Motor neuron (in vitro differentiated cells): ENCODE measurements at regions not wholly inside any gene's neighbourhood (a gene's known extent, or its start where the extent isn't known, plus 50 kb on each side); places are given as distances from the start of the nearest gene placed in this dataset.

Experiments used
- ATAC-seq, 8 experiments: fragments of 200-7000 bp; cut with Tn5 transposase; replicated peaks in 6 of 8; 2 replicates each; pipeline ENCODE4 v1.8.0; 2021; ENCODE audit warnings: mild to moderate bottlenecking in 8 of 8, moderate library complexity in 8 of 8
- H3K27ac ChIP-seq, 2 donors: fragments of 250-450 bp; sonication (Bioruptor Pico); 2 replicates each; pipeline ENCODE4 v1.9.0; 2021; ENCODE audit warnings: antibody characterized with exemption in 2 of 2, mild to moderate bottlenecking in 2 of 2, moderate library complexity in 1 of 2
- H3K4me1 ChIP-seq, 2 donors: fragments of 250-450 bp; sonication (Bioruptor Pico); replicated peaks in 1 of 2; 2 replicates each; pipeline ENCODE4 v1.6.1; 2021; ENCODE audit warnings: antibody characterized with exemption in 2 of 2, mild to moderate bottlenecking in 2 of 2, moderate library complexity in 1 of 2
- H3K4me3 ChIP-seq, 5 donors: fragments of 250-450 bp; sonication (Bioruptor Pico); 2 replicates each; pipeline ENCODE4 v1.9.0; 2021; ENCODE audit warnings: antibody characterized with exemption in 5 of 5, mild to moderate bottlenecking in 5 of 5, moderate library complexity in 4 of 5
- WGBS, 10 experiments: fragments of 450-650 bp; shearing (Covaris generic); methylation state at CpG; one replicate each; pipeline ENCODE4 v1.0.0; 2022; 5-methylcytosine and 5-hydroxymethylcytosine counted together
- in situ Hi-C, 9 experiments: fragments of 400-800 bp; cut with MboI; loops; one replicate each; pipeline ENCODE4 v1.15.0; 2021; ENCODE audit warnings: low sequenced_read_pairs in 9 of 9, low pct_unique_long_range_greater_than_20kb in 2 of 9; ENCODE audit not compliant: unreplicated experiment in 9 of 9

- Histone ChIP-seq H3K27ac (no peak overlapping the region), H3K4me3 (no peak overlapping the region), H3K4me1 (peaks cover 10 to 15% of the 10 kb centered on the region in 2 donors)
- in situ Hi-C loops = no loop called here
- no peak for ATAC-seq
- 25 to 100% (median 80%) methylated on average over 1 to 7 of the region's 8 CpGs for WGBS, 10 experiments
Observed at GRCh38 chr18:75812761-75813160, 385.3 kb upstream of the SMIM21 start.

GRCh38 chr18:75810961-75811551 is 383.6 kb upstream of the SMIM21 start:
- in situ Hi-C loops = no loop called here
- 0 to 83% (median 70%) methylated on average over 1 to 5 of the region's 5 CpGs for WGBS, 10 experiments
- Histone ChIP-seq H3K4me1 (peaks cover 10 to 15% of the 10 kb centered on the region in 2 donors), H3K4me3 (no peak overlapping the region), H3K27ac (no peak overlapping the region)
- no peak for ATAC-seq

GRCh38 chr18:75810516-75810915 is 383.0 kb upstream of the SMIM21 start:
- ATAC-seq = peak in 1 of 8 experiments; percentile 31
- no peak overlapping the region for H3K27ac ChIP-seq
- WGBS, 10 experiments = 0 to 96% (median 75%) methylated on average over 2 to 9 of the region's 9 CpGs
- no peak overlapping the region for H3K4me3 ChIP-seq
- in situ Hi-C loops = no loop called here
- peaks cover 10 to 15% of the 10 kb centered on the region in 2 donors for H3K4me1 ChIP-seq

DNA sequence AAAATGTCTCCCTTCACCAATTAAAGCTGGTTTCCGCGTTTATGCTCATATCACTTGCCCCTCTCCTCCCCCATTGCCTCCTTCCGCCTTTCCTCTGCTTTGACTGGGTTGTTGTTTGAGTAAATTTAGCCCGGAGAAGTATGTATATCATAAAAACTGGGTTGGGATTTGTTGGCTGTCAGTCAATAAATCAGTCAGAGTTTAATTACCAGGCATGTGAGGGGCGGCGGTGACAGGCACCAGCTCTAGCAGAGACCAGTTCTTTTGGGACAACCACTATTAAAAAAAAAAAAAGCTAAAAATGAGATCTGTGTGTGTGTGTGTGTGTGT is 382.4 kb upstream of the SMIM21 start:
- Histone ChIP-seq H3K4me3 (no peak overlapping the region), H3K27ac (no peak overlapping the region), H3K4me1 (peaks cover 10 to 15% of the 10 kb centered on the region in 2 donors)
- WGBS, 10 experiments = 0 to 88% (median 46%) methylated on average over 4 to 6 of the region's 6 CpGs; no CpG with 5 or more reads in 2 of the 10 experiments
- peak in 2 of 8 experiments; percentile 44 for ATAC-seq
- in situ Hi-C loops = no loop called here

DNA sequence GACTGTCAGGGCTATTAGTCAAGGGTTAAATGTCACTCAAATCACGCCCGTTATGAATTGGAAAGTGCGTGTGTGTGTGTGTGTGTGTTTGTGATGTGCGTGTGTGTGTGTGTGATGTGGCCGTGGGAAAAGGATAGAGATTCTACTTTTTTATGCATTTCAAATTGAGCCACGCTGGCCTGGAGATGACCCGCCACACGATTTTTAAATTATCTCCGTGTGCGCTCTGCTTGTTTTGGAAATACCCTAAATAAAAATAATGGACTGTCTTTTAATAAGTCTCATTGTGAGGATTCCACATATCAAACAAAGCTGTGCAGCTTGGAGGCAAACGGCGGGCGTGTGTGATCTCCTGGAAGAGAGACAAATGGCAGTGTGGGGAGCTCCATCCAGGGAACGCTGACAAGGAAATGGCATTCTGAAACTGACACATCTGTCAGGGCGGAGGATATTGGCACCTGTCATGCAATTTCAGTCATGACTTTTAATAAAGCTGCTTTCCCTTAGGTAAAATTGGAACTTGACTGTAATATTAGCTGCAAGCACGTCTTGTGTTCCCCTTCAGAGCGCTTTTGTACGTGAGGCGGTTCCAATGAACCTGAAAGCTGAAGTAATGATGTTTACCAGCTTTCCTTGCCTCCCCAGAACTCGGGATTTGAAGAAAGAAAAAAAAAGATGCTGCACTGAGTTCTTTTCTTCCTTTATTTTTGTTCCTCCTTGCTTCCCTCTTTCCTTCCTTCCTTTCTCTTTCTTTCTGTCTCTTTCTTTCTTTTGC is 381.8 kb upstream of the SMIM21 start:
- peaks cover 10 to 15% of the 10 kb centered on the region in 2 donors for H3K4me1 ChIP-seq
- peak in 3 of 8 experiments; percentile 65 to 66 (median 66) for ATAC-seq
- H3K4me3 ChIP-seq = no peak overlapping the region
- H3K27ac ChIP-seq = no peak overlapping the region
- WGBS, 10 experiments = 5 to 78% (median 63%) methylated on average over 5 to 16 of the region's 20 CpGs
- in situ Hi-C loops = no loop called here

DNA sequence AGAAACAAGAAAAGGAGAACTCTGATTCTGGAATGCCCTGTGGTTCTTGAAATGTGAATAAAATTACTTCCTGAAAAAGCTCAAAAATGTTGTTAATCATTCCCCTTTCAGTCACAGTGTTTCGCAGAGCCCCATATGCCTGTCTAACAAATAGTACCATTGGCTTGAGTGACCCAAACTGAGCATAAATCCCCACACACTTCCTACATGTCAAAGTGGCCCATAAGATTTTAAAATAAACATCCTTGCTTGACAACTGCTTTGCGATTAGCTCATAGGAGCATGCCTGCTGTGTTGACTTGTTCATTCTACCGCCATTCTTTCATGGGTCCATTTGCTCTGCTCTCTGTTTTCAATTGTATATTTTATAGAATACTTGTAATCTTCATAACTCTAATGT is 377.8 kb upstream of the SMIM21 start:
- Histone ChIP-seq H3K27ac (no peak overlapping the region), H3K4me3 (no peak overlapping the region), H3K4me1 (peaks cover 10 to 15% of the 10 kb centered on the region in 2 donors)
- peak in 4 of 8 experiments; percentile 54 to 69 (median 56) for ATAC-seq
- in situ Hi-C loops = no loop called here
- WGBS, 10 experiments = 66 to 100% (median 84%) methylated on average over 1 to 3 of the region's 3 CpGs

DNA sequence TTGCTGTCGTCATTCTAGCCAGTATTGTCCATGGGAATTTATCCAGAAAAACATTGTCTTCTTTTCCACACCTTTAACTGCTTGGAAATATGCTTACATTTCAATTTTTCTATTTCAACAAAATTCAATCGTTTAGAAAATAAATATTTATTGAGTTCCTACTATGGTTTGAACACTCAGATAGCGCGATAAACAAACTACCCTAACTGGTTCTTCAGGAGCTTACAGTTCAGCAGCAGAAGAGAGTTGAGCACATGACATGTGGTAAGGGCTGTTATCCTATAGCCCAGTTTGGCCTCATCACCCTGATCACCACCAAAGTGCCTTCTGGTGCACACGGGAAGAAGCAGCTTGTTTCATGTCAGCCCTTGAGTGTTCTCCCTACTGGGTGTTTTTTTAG is 375.2 kb upstream of the SMIM21 start:
- WGBS, 10 experiments = 0 to 100% (median 90%) methylated on average over 1 to 5 of the region's 5 CpGs
- no peaks in the 10 kb centered on the region for H3K4me1 ChIP-seq
- no peak for ATAC-seq
- H3K4me3 ChIP-seq = no peak overlapping the region
- no peak overlapping the region for H3K27ac ChIP-seq
- in situ Hi-C loops = no loop called here

- ATAC-seq = no peak
- 57 to 100% (median 90%) methylated on average over 1 to 10 of the region's 12 CpGs; no CpG with 5 or more reads in 1 of the 10 experiments for WGBS, 10 experiments
- in situ Hi-C loops = no loop called here
- Histone ChIP-seq H3K4me1 (no peaks in the 10 kb centered on the region), H3K4me3 (no peak overlapping the region), H3K27ac (no peak overlapping the region)
Observed at GRCh38 chr18:75801178-75801577, 373.7 kb upstream of the SMIM21 start.

DNA sequence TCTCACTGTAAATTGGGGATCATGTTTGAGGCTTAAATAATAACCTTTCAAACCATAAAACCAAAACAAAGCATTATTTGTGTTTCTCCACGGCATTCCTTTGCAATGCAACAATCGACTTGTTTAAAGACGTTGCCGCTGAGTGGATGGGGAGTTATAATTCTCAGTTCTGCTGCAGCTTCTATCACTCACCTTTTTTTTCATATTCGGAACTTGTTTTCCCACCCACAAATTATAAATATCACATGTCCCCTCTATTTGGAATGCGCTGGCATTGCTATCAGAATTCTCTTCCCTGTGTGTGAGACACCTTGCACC is 372.8 kb upstream of the SMIM21 start:
- Histone ChIP-seq H3K4me1 (no peaks in the 10 kb centered on the region), H3K4me3 (no peak overlapping the region), H3K27ac (no peak overlapping the region)
- in situ Hi-C loops = no loop called here
- no peak for ATAC-seq
- WGBS, 10 experiments = 0 to 100% (median 89%) methylated on average over 1 to 6 of the region's 6 CpGs

- peak in 2 of 8 experiments; percentile 10 to 15 for ATAC-seq
- WGBS, 10 experiments = 3 to 96% (median 86%) methylated on average over 3 to 10 of the region's 10 CpGs
- Histone ChIP-seq H3K4me1 (no peaks in the 10 kb centered on the region), H3K4me3 (no peak overlapping the region), H3K27ac (no peak overlapping the region)
- in situ Hi-C loops = no loop called here
Observed at GRCh38 chr18:75799449-75800330, 372.2 kb upstream of the SMIM21 start.

DNA sequence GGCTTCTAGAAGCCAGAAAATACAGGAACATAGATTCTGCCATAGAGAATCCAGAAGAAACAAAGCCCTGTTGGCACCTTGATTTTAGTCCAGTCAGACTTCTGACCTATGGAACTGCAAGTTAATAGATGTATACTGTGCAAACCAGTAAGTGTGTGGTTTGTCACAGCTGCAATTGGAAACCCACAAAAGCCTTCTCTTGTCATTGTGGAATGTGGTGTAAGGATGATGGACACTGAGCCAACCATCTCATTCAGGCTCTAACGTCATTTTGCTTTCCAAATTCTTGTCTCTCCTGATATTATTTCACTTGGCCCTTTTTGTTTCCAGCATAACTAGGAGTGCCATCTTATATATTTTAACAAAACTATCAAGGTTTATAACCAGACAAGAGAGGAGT is 369.5 kb upstream of the SMIM21 start:
- Histone ChIP-seq H3K27ac (no peak overlapping the region), H3K4me3 (no peak overlapping the region), H3K4me1 (no peaks in the 10 kb centered on the region)
- in situ Hi-C loops = no loop called here
- 0 to 100% (median 87%) methylated on average over 1 of the region's 1 CpG; no CpG with 5 or more reads in 2 of the 10 experiments for WGBS, 10 experiments
- no peak for ATAC-seq

GRCh38 chr18:75790796-75791195 is 363.3 kb upstream of the SMIM21 start:
- Histone ChIP-seq H3K27ac (no peak overlapping the region), H3K4me1 (no peaks in the 10 kb centered on the region), H3K4me3 (no peak overlapping the region)
- in situ Hi-C loops = no loop called here
- ATAC-seq = no peak
- 0 to 96% (median 46%) methylated on average over 1 to 2 of the region's 2 CpGs; no CpG with 5 or more reads in 1 of the 10 experiments for WGBS, 10 experiments

GRCh38 chr18:75790111-75790510 is 362.6 kb upstream of the SMIM21 start:
- Histone ChIP-seq H3K4me3 (no peak overlapping the region), H3K4me1 (peaks cover 3 to 5% of the 10 kb centered on the region in 2 donors), H3K27ac (no peak overlapping the region)
- WGBS, 10 experiments = 17 to 100% (median 87%) methylated on average over 1 to 2 of the region's 2 CpGs; no CpG with 5 or more reads in 3 of the 10 experiments
- no peak for ATAC-seq
- in situ Hi-C loops = no loop called here
